ENCODE measurements at regions not wholly inside any gene's neighbourhood (a gene's known extent, or its start where the extent isn't known, plus 50 kb on each side); places are given as distances from the start of the nearest gene placed in this dataset.

DNA sequence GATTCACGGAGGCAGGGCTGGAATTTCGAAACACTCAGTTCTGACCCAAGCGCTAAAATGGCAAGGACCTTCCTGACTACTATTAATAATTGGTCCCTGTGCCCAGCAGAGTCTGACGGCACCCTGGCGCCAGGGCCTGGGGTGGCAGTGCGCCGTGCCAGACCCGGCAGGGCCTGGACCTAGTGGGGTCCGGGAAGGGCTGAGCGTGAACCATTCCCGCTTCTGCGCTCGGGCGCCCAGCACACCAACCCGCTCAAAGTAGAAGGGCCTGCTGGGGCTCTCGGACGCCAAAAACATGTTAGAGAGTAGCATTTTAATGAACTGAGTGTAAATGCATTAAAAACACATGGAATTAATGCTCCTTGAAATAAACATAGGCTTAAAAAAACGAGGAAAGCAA is 346.7 kb upstream of the SFRP2 start:
- TF ChIP-seq, protein P1, sequence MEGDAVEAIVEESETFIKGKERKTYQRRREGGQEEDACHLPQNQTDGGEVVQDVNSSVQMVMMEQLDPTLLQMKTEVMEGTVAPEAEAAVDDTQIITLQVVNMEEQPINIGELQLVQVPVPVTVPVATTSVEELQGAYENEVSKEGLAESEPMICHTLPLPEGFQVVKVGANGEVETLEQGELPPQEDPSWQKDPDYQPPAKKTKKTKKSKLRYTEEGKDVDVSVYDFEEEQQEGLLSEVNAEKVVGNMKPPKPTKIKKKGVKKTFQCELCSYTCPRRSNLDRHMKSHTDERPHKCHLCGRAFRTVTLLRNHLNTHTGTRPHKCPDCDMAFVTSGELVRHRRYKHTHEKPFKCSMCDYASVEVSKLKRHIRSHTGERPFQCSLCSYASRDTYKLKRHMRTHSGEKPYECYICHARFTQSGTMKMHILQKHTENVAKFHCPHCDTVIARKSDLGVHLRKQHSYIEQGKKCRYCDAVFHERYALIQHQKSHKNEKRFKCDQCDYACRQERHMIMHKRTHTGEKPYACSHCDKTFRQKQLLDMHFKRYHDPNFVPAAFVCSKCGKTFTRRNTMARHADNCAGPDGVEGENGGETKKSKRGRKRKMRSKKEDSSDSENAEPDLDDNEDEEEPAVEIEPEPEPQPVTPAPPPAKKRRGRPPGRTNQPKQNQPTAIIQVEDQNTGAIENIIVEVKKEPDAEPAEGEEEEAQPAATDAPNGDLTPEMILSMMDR (IDR thresholded peaks at IDR 0.05): no peak
- no peak for TF ChIP-seq POLR2AphosphoS5 (IDR thresholded peaks at IDR 0.05)
- no peak for TF ChIP-seq POLR2A (IDR thresholded peaks at IDR 0.05; ENCODE audit: low read depth)
